HG03159 (cell line): ENCODE measurements at regions not wholly inside any gene's neighbourhood (a gene's known extent, or its start where the extent isn't known, plus 50 kb on each side); places are given as distances from the start of the nearest gene placed in this dataset.
A peak's percentile ranks its signal among the peaks of the same experiment; 100 is the strongest.

Source experiments
- ATAC-seq: cut with Tn5 transposase; IDR thresholded peaks from one replicate; pipeline ENCODE4 v1.9.1; 2021; ENCODE audit warnings: mild to moderate bottlenecking, moderate library complexity; ENCODE audit not compliant: unreplicated experiment

DNA sequence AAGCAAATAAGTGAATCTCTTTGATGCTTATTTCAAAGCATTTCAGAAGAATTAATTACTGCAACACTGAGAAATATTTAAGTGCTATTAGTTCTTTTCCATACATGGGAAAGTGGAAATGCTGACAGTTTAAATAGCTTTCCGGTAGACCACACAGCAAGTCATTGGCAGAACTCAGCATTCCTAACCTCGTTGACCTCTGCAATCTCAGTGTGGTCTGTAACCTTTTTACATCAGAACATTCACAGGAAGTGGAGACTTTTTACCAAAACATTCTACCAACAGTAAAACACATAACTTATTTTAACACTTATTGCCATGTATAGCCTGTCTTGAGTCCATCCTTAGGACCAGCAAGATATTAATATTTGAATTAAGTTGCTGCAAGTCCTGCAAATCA is 249.5 kb upstream of the DCN start:
- no peak for ATAC-seq

DNA sequence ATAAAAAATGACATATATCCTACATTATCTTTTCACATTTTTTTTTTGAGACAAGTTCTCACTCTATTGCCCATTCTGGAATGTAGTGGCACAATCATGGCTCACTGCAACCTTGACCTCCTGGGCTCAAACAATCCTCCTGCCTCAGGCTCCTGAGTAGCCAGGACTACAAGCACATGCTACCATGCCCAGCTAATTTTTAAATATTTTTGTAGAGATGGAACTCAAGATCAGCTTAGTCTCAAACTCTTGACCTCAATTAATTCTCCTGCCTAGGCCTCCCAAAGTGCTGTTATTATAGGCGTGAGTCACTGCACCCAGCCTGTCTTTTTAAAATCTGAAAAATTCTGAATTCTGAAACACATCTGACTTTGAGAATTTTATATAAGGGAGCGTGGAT is 241.9 kb upstream of the DCN start:
- no peak for ATAC-seq

- no peak for ATAC-seq
Measured at GRCh38 chr12:91423693-91424050, 241.1 kb upstream of the DCN start.

GRCh38 chr12:91422811-91423692 is 240.4 kb upstream of the DCN start:
- no peak for ATAC-seq

DNA sequence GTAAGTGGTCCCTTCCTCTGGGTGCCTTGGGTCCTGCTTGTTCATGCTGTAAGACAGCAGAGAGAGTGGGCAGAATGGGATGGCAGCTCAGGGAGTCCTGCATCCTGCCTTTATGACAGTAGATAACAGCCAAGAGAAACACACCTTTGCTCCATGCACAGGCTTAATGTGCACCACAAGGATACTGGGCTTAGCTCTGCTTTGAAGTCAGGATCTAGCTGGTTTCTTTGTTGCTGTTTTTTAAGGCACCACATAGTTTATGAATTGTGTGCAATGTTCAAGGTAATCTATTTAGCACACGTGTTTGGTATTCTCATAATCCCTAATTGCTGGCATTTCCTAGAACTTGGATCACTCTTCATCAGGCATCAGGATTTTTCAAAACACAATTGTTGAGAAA is 239.5 kb upstream of the DCN start:
- ATAC-seq, result no peak

DNA sequence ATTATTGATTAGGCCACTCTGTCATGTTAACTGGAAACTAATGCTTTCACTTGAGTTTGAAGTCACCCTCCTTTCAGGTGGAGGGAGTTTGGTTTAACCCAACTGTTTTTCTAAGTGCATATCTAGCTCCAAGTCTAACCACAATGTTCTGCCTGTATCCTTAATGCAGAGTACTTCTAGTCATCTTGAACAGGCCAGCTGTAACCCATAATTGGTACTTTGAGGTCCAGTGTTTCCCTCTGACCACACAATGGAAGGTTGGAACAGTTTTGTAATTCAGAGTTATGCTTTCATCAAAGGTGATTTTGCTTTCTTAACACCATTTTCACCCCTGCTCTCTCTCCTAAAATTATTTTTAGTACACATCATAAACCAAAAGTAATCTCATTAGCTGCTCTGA is 237.2 kb upstream of the DCN start:
- ATAC-seq, result no peak

DNA sequence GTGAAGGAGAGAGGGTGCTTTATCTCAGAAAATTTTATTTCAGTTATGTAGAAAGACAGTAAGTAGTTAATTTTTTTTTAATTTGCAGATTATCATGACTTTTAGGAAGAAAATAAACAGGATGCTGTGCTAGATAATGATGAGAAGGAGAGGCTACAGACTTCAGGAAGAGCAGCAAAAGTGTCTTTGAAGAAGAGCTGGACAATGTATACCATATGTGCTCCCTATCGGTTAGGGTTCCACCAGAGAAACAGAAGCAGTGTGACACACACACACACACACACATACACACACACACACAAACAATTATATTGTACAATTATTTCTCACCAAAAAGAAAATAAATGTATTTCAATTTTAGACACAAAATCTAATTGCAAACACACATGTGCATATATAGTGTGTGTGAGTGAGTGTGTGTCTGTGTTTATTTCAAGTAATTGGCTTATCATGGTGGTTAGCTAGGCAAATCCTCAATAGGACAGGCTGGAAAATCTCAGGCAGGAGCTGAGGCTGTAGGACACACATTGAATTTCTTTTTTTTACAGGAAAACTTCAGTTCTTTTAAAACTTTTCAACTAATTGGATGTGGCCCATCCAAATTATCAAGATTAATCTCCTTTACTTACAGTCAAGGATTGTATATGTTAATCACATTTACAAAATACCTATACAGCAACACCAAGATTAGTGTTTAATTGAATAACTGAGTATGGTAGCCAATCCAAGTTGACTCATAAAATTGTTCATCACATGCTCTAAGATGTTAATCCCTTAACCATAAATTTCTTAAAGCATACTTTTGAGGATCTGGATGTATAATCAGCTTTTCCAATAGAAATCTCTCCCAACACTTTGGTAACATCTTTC is 235.8 kb upstream of the DCN start:
- ATAC-seq, result no peak

DNA sequence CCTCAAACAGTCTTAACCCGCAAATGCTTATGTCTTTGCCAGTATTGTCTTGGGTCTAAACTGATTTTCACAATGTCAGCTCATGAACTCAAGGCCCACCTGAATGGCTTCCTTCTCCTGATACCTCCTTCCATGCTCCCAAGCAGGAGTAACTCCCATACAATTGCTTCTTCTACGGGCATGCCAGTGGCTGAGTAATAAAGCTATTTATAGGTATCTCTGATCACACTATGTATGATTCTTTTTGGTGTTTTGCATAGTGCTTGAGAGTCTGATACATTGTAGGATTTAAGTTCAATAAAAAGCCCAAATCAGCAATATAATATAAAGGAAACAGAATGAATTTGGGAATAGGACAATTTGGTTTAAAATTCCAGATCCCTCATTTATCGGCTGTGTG is 235.0 kb upstream of the DCN start:
- no peak for ATAC-seq

DNA sequence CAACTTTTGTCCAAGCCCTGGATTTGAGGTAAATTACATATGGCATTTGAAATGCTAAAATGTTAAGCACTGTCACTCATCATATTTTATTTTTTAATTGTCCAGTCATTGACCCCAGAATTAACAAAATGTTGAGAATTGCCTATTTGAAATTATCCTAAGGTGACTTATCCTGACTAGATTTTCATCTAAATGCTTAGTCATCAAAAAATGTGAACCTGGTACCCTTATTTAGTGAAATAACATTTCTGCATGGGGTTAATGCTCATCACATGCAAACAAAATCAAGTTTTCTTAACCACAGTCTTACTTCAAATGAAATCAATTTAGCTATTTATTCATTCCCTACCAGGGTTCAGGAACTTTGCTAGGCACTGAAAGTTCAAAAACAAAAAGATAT is 232.0 kb upstream of the DCN start:
- ATAC-seq, result no peak

GRCh38 chr12:91413581-91414546 is 231.2 kb upstream of the DCN start:
- no peak for ATAC-seq

DNA sequence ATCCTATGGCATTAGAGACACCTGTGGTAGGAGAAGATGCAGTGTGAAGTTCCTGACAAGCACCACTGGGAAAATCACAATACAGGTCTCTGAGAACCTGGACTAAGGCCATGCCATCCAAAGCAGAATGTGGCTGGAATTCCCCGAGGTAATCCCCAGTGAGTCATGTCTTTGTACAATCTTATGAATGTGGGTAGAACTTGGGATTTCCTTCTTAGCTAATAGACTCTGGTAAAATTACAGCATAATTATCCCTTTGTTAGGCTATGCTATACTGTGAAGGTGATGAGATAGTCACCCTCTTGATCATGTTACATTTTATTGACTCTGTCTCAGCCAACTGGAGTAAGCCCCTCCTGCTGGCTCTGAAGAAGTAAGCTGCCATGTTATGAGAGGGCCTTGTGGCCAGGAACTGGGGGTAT is 224.3 kb upstream of the DCN start:
- ATAC-seq, result peak; percentile 52

GRCh38 chr12:91404441-91404840 is 221.8 kb upstream of the DCN start:
- ATAC-seq, result no peak

- ATAC-seq, result no peak
Measured at GRCh38 chr12:91401190-91401589, 218.6 kb upstream of the DCN start.

- ATAC-seq, result no peak
Measured at GRCh38 chr12:91400271-91400670, 217.7 kb upstream of the DCN start.

DNA sequence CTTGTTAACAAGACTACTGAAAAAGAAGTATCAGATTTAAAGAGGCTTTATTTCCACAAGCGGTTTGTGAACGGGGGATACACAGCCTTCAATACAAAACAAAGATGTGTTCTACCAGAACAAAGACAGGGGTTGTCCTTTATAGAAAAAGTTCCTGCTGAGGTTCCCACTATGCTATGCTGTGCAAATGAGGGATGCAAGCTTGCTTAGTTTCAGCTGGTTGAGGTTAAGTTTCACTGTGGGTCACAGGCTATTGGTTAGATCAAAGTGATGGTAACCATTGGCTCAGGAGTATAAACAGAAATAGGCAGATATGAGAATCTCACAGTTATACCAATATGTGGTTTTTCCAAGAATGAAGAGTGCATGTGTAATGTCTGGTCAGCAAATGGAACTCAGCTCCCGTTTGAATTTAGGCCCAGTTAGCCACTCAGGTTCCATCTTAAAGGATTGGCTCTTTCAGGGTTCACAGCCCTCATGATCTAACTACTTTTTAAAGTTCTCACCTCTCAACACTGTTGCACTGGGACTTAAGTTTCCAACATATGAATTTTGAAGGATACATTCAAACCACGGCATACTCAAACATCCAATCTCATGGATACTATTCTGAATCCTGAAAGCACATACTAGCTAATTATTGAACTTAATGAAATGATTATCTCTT is 215.4 kb upstream of the DCN start:
- no peak for ATAC-seq

DNA sequence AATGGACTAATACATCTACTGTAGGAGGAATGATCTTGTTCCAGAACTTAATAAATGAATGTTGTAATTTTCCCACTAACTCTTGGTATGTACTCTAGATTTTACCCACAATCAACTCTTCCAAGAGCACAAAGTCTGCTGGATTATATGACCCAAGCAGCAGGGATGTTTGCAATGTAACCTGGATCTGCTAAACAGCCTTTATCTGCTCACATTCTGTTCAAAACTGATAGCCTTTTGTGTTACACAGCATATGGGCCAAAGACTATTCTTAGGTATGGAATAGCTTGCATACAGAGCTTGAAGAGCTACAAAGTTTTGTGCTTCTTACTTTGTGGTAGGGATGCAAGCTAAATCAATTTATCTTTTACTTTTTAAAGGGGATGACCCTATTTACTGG is 213.7 kb upstream of the DCN start:
- ATAC-seq, result no peak

- no peak for ATAC-seq
Measured at GRCh38 chr12:91395628-91396135, 213.1 kb upstream of the DCN start.

DNA sequence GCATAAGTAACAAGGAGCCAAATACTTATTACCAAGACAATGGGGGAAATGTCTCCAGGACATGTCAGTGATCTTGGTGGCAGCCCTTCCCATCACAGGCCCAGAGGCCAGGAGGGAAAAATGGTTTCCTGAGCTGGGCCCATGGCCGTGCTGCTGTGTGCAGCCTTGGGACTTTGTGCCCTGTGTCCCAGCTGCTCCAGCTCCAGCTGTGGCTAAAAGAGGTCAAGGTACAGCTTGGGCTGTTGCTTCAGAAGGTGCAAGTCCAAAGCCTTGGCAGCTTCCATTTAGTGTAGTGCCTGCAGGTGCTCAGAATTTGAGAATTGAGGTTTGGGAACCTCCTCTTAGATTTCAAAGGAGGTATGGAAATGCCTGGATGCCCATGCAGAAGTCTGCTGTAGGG is 212.3 kb upstream of the DCN start:
- no peak for ATAC-seq

DNA sequence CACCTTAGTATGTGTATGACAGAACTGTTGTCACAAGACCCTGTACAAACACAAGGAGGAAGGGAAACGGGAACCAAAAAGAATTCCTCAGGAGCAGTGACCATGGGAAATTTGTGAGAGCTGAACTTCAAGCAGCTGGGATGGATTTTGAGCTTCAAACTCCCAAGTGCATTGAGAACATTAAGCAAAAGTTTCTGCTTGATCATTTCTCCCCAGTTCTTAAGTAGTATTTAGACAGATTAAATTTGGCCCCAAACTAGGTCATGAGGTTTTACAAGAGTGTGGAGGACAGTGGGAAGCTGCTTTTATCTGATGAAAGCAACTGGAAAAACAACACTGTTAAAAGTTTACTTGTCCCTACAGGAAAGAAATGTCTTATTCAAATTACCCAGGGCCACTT is 206.0 kb upstream of the DCN start:
- no peak for ATAC-seq

DNA sequence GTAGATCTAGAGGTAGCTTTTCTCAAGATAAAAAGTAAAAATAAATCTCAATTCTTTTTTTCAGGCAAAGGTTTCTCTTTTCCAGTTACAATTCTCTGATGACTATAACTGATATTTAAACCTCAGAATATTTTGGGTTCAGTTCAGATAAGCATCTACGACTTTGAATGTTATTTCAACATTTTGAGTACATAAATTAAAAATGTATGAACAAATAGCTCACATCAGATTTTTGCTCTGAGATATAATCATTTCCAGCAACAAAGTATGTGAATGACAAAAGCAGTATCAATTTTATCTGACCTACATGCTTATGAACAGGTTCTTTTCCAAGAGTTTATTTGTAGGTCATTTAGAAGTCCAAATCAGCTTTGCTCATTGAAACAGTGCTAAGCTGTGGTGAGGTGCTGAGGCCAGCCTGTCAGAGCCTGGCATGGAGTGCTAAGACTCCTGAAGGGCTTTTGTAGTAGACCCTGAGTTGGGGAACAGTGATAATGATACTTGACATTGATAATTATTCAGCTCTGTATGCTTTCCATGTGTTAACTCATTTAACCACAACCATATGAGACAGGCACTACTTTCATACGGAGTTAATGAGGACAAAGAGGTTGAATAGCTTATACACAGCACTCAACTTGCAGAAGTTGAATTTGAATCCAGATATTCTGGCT is 205.0 kb upstream of the DCN start:
- no peak for ATAC-seq
